B cell (primary cell): ENCODE measurements at regions not wholly inside any gene's neighbourhood (a gene's known extent, or its start where the extent isn't known, plus 50 kb on each side); places are given as distances from the start of the nearest gene placed in this dataset.

Source experiments
- ATAC-seq: fragments of 200-7000 bp; cut with Tn5 transposase; one replicate; pipeline ENCODE4 v1.10.0; 2021; ENCODE audit warnings: low read depth, mild to moderate bottlenecking, moderate number of reproducible peaks, moderate library complexity
- CTCF ChIA-PET: fragments of 350-600 bp; sonication (Branson Sonifier 250); formaldehyde crosslinking; loops from one replicate; lab custom pipeline; 2021; ENCODE audit warnings: antibody characterized with exemption, inconsistent platforms; lab: Charles Lee
- POLR2A ChIA-PET: fragments of 350-600 bp; sonication (Branson Sonifier 250); formaldehyde crosslinking; loops from one replicate; lab custom pipeline; 2021; ENCODE audit warnings: antibody characterized with exemption; lab: Charles Lee
- DNase-seq: peaks from one replicate; pipeline ENCODE4 v3.0.0; 2013
- H2AFZ ChIP-seq: 2 replicates; pipeline ENCODE4 v1.6.1; 2012; ENCODE audit warnings: mild to moderate bottlenecking, low read depth, low read length; ENCODE audit not compliant: insufficient read depth, poor library complexity, severe bottlenecking
- H3K27ac ChIP-seq, 2 donors: 1 replicate in 1 of 2; 2 replicates in 1 of 2; pipeline ENCODE4 v1.5.1; 2012 to 2013; ENCODE audit warnings: low read length in 2 of 2, mild to moderate bottlenecking in 2 of 2, moderate library complexity in 1 of 2
- H3K27me3 ChIP-seq, 4 experiments: fragments of 200-600 bp in 1 of 4; sonication (generic) in 1 of 4; replicated peaks in 1 of 4; 1 replicate in 2 of 4; 2 replicates in 2 of 4; pipeline versions ENCODE4 v1.6.1 to v1.7.0; 2013 to 2016; ENCODE audit warnings: low read length in 3 of 4, mild to moderate bottlenecking in 2 of 4, mixed read lengths in 1 of 4, moderate library complexity in 1 of 4; ENCODE audit not compliant: insufficient read depth in 4 of 4, control insufficient read depth in 3 of 4; ENCODE audit errors: control extremely low read depth in 1 of 4
- H3K36me3 ChIP-seq, 2 experiments: replicated peaks in 1 of 2; 1 replicate in 1 of 2; 2 replicates in 1 of 2; pipeline versions ENCODE4 v1.6.1 to v1.7.1; 2013; ENCODE audit warnings: low read length in 1 of 2; ENCODE audit not compliant: insufficient read depth in 2 of 2, control insufficient read depth in 1 of 2; ENCODE audit errors: control extremely low read depth in 1 of 2, extremely low read depth in 1 of 2
- H3K4me1 ChIP-seq, 2 donors: fragments of 200-600 bp in 1 of 2; sonication (generic) in 1 of 2; 1 replicate in 1 of 2; 2 replicates in 1 of 2; pipeline versions ENCODE4 v1.5.1 to v1.6.1; 2013 to 2017; ENCODE audit warnings: low read length in 2 of 2; ENCODE audit not compliant: control insufficient read depth in 2 of 2, insufficient read depth in 2 of 2
- H3K4me2 ChIP-seq: replicated peaks from 2 replicates; pipeline ENCODE3; 2012; ENCODE audit warnings: mild to moderate bottlenecking, low read depth, low read length; ENCODE audit not compliant: poor library complexity, severe bottlenecking
- H3K4me3 ChIP-seq, 5 experiments: fragments of 200-600 bp in 1 of 5; sonication (generic) in 1 of 5; 1 replicate in 3 of 5; 2 replicates in 2 of 5; pipeline versions ENCODE4 v1.5.1 to v1.7.0; 2011 to 2016; ENCODE audit warnings: low read length in 4 of 5, mild to moderate bottlenecking in 4 of 5, low read depth in 2 of 5, control low read depth in 1 of 5, moderate library complexity in 1 of 5; ENCODE audit not compliant: insufficient read depth in 1 of 5; ENCODE audit errors: control extremely low read depth in 1 of 5, extremely low read depth in 1 of 5
- H3K79me2 ChIP-seq: fragments of 200-600 bp; sonication (generic); one replicate; pipeline ENCODE4 v1.6.0; 2016; ENCODE audit warnings: low read length; ENCODE audit not compliant: control insufficient read depth, insufficient read depth
- H3K9ac ChIP-seq: fragments of 200-600 bp; sonication (generic); 2 replicates; pipeline ENCODE4 v1.6.1; 2017; ENCODE audit warnings: mild to moderate bottlenecking, low read length, moderate library complexity
- H3K9me3 ChIP-seq, 3 donors: one replicate each; pipeline versions ENCODE4 v1.6.1 to v1.7.1; 2013; ENCODE audit warnings: low read length in 2 of 3; ENCODE audit not compliant: control insufficient read depth in 2 of 3, insufficient read depth in 1 of 3; ENCODE audit errors: control extremely low read depth in 1 of 3
- H4K20me1 ChIP-seq: 2 replicates; pipeline ENCODE4 v1.6.0; 2012; ENCODE audit warnings: mild to moderate bottlenecking, low read length; ENCODE audit not compliant: insufficient read depth, control insufficient read depth, poor library complexity, severe bottlenecking
- H3K27ac Mint-ChIP-seq: one replicate; pipeline ENCODE4 v1.8.0; 2021; ENCODE audit warnings: mixed read lengths
- H3K27me3 Mint-ChIP-seq: one replicate; pipeline ENCODE4 v1.8.0; 2021; ENCODE audit warnings: mixed read lengths
- H3K4me1 Mint-ChIP-seq: one replicate; pipeline ENCODE4 v1.8.0; 2021; ENCODE audit warnings: mixed read lengths
- H3K4me3 Mint-ChIP-seq: one replicate; pipeline ENCODE4 v1.8.0; 2021; ENCODE audit warnings: mixed read lengths
- H3K9me3 Mint-ChIP-seq: one replicate; pipeline ENCODE4 v1.8.0; 2022; ENCODE audit warnings: mixed read lengths; ENCODE audit not compliant: insufficient read depth
- EZH2 ChIP-seq: IDR thresholded peaks from 2 replicates; pipeline ENCODE4 v1.6.1; 2012; ENCODE audit warnings: borderline replicate concordance, low read depth, mild to moderate bottlenecking, moderate library complexity, low read length; ENCODE audit not compliant: insufficient read depth, poor library complexity, severe bottlenecking
- WGBS: methylation state at CpG from one replicate; pipeline ENCODE4 v1.1.5; 2013; ENCODE audit warnings: missing lambda C conversion rate; ENCODE audit not compliant: insufficient coverage; 5-methylcytosine and 5-hydroxymethylcytosine counted together
- intact Hi-C: fragments of 100-400 bp; cut with micrococcal nuclease; formaldehyde crosslinking; loops from one replicate; pipeline ENCODE4 v1.10.0; 2022
- TF ChIP-seq, protein P1 (sequence below): fragments of 200-600 bp; IDR thresholded peaks from one replicate; pipeline ENCODE4 v1.8.0; 2022; ENCODE audit warnings: antibody characterized with exemption, mild to moderate bottlenecking

GRCh38 chr5:74155501-74155900, 485.0 kb downstream of the ENC1 start:
- no CpG with 5 or more reads among the region's 1 CpG for WGBS

GRCh38 chr5:74154526-74154925, 486.0 kb downstream of the ENC1 start:
- ATAC-seq: no peak
- H4K20me1 ChIP-seq: no peaks in the 10 kb centered on the region
- no peak overlapping the region for H3K4me3 ChIP-seq
- no peak overlapping the region for H3K4me3 Mint-ChIP-seq
- no peaks in the 10 kb centered on the region for H3K27me3 ChIP-seq
- WGBS: no CpG with 5 or more reads among the region's 3 CpGs
- H3K9ac ChIP-seq: no peak overlapping the region
- POLR2A ChIA-PET: no interaction called here
- CTCF ChIA-PET: no interaction called here
- no peaks in the 10 kb centered on the region for H3K9me3 Mint-ChIP-seq
- no peaks in the 10 kb centered on the region for H3K36me3 ChIP-seq
- H3K27ac Mint-ChIP-seq: no peak overlapping the region
- no peaks in the 10 kb centered on the region for H3K4me1 Mint-ChIP-seq
- no peak for DNase-seq
- no peaks in the 10 kb centered on the region for H3K4me1 ChIP-seq
- H3K27ac ChIP-seq: no peak overlapping the region
- no peaks in the 10 kb centered on the region for H3K79me2 ChIP-seq
- no peak overlapping the region for H3K4me2 ChIP-seq
- no peak for TF ChIP-seq EZH2
- TF ChIP-seq, protein P1, sequence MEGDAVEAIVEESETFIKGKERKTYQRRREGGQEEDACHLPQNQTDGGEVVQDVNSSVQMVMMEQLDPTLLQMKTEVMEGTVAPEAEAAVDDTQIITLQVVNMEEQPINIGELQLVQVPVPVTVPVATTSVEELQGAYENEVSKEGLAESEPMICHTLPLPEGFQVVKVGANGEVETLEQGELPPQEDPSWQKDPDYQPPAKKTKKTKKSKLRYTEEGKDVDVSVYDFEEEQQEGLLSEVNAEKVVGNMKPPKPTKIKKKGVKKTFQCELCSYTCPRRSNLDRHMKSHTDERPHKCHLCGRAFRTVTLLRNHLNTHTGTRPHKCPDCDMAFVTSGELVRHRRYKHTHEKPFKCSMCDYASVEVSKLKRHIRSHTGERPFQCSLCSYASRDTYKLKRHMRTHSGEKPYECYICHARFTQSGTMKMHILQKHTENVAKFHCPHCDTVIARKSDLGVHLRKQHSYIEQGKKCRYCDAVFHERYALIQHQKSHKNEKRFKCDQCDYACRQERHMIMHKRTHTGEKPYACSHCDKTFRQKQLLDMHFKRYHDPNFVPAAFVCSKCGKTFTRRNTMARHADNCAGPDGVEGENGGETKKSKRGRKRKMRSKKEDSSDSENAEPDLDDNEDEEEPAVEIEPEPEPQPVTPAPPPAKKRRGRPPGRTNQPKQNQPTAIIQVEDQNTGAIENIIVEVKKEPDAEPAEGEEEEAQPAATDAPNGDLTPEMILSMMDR: no peak
- H3K9me3 ChIP-seq: no peaks in the 10 kb centered on the region
- no peak overlapping the region for H2AFZ ChIP-seq
- H3K27me3 Mint-ChIP-seq: peaks cover 15% of the 10 kb centered on the region
- intact Hi-C loops: no loop called here

More at GRCh38 chr5:74155501-74155900, 485.0 kb downstream of the ENC1 start:
- Histone ChIP-seq H4K20me1 (no peaks in the 10 kb centered on the region), H2AFZ (no peak overlapping the region), H3K27ac (no peak overlapping the region), H3K4me1 (no peaks in the 10 kb centered on the region), H3K79me2 (no peaks in the 10 kb centered on the region), H3K4me2 (no peak overlapping the region), H3K9me3 (no peaks in the 10 kb centered on the region), H3K4me3 (no peak overlapping the region), H3K36me3 (no peaks in the 10 kb centered on the region), H3K9ac (no peak overlapping the region), H3K27me3 (no peaks in the 10 kb centered on the region)
- intact Hi-C loops: no loop called here
- TF ChIP-seq, protein P1: no peak
- TF ChIP-seq EZH2: no peak
- DNase-seq (no peak), ATAC-seq (no peak)
- no peak overlapping the region for H3K4me3 Mint-ChIP-seq
- H3K27me3 Mint-ChIP-seq: peaks cover 13% of the 10 kb centered on the region
- ChIA-PET CTCF (no interaction called here), POLR2A (no interaction called here)
- no peaks in the 10 kb centered on the region for H3K9me3 Mint-ChIP-seq
- H3K4me1 Mint-ChIP-seq: no peaks in the 10 kb centered on the region
- no peak overlapping the region for H3K27ac Mint-ChIP-seq
